HepG2 (cell line): ENCODE measurements at regions not wholly inside any gene's neighbourhood (a gene's known extent, or its start where the extent isn't known, plus 50 kb on each side); places are given as distances from the start of the nearest gene placed in this dataset.

ENCODE experiments used
- ATAC-seq: fragments of 200-7000 bp; cut with Tn5 transposase; 3 replicates; pipeline ENCODE4 v1.9.1; 2020; ENCODE audit warnings: mild to moderate bottlenecking, moderate library complexity
- BruUV-seq: library from RNA; stranded (reverse); fragments of 400-500 nt; replicated peaks from 2 replicates; lab custom pipeline; 2021; lab: Mats Ljungman, UMichigan
- CTCF ChIA-PET: fragments of 300-600 bp; formaldehyde crosslinking; extraction: SDS; loops from one replicate; lab custom pipeline; 2021; ENCODE audit warnings: low total read pairs, inconsistent platforms, low intra/inter-chr PET ratio; lab: Yijun Ruan, JAX
- POLR2A ChIA-PET: fragments of 350-600 bp; sonication (Branson Sonifier 250); formaldehyde crosslinking; loops from one replicate; lab custom pipeline; 2020; ENCODE audit warnings: antibody characterized with exemption, inconsistent platforms; lab: Yijun Ruan, JAX
- DNase-seq: peaks from one replicate; pipeline ENCODE4 v3.0.0-alpha.2; 2015; ENCODE audit warnings: low spot score
- FAIRE-seq: peaks from 3 replicates; lab custom pipeline; 2011; peaks lifted over from hg19 to GRCh38; lab: Jason Lieb, UNC
- H2AFZ ChIP-seq: one replicate; pipeline ENCODE4 v1.6.1; 2011; ENCODE audit warnings: low read length, inconsistent platforms
- H3K27ac ChIP-seq: fragments of 300-600 bp; 3 replicates; pipeline ENCODE4 v1.8.0; 2011; ENCODE audit warnings: mixed run types, mild to moderate bottlenecking, mixed read lengths, low read length, inconsistent platforms; ENCODE audit not compliant: insufficient read depth; ENCODE audit errors: extremely low read length
- H3K27me3 ChIP-seq, 2 experiments: fragments of 200-600 bp in 1 of 2; 2 replicates in 1 of 2; 3 replicates in 1 of 2; pipeline versions ENCODE4 v1.6.0 to v1.8.0; 2011; ENCODE audit warnings: low read length in 2 of 2, mild to moderate bottlenecking in 2 of 2, moderate library complexity in 2 of 2, inconsistent platforms in 1 of 2; ENCODE audit not compliant: insufficient read depth in 2 of 2, control insufficient read depth in 1 of 2
- H3K36me3 ChIP-seq, 2 experiments: fragments of 200-600 bp in 1 of 2; replicated peaks in 1 of 2; 2 replicates in 1 of 2; 3 replicates in 1 of 2; pipeline versions ENCODE4 v1.5.1 to v1.8.0; 2011; ENCODE audit warnings: low read length in 2 of 2, inconsistent platforms in 1 of 2; ENCODE audit not compliant: insufficient read depth in 2 of 2, control insufficient read depth in 1 of 2
- H3K4me1 ChIP-seq: 2 replicates; pipeline ENCODE4 v1.5.1; 2012; ENCODE audit warnings: low read length, inconsistent platforms; ENCODE audit not compliant: insufficient read depth
- H3K4me2 ChIP-seq: 2 replicates; pipeline ENCODE4 v1.6.0; 2011; ENCODE audit warnings: low read depth, low read length, inconsistent platforms
- H3K4me3 ChIP-seq, 3 experiments: fragments of 200-600 bp in 1 of 3; sonication (generic), shearing (Covaris generic) in 1 of 3; replicated peaks in 1 of 3; 2 replicates each; pipeline ENCODE4 v1.5.1; 2011 to 2016; ENCODE audit warnings: low read length in 3 of 3, inconsistent platforms in 2 of 3, low read depth in 2 of 3, mild to moderate bottlenecking in 2 of 3, control low read depth in 1 of 3, mixed read lengths in 1 of 3; ENCODE audit not compliant: insufficient read depth in 1 of 3
- H3K79me2 ChIP-seq: one replicate; pipeline ENCODE4 v1.6.1; 2011; ENCODE audit warnings: low read length, inconsistent platforms; ENCODE audit not compliant: insufficient read depth
- H3K9ac ChIP-seq: 2 replicates; pipeline ENCODE4 v1.6.0; 2011; ENCODE audit warnings: mild to moderate bottlenecking, low read depth, low read length, inconsistent platforms; ENCODE audit not compliant: insufficient read depth
- H3K9me3 ChIP-seq: 2 replicates; pipeline ENCODE4 v1.5.1; 2012; ENCODE audit warnings: mild to moderate bottlenecking, low read length
- H4K20me1 ChIP-seq: 2 replicates; pipeline ENCODE4 v1.6.0; 2011; ENCODE audit warnings: inconsistent platforms, mild to moderate bottlenecking, low read length, moderate library complexity; ENCODE audit not compliant: insufficient read depth
- CREB1 ChIP-seq, 2 experiments: fragments of 450-650 bp in 1 of 2; IDR thresholded peaks; 2 replicates each; pipeline ENCODE4 v1.6.1; 2016 to 2017; ENCODE audit warnings: control low read depth in 1 of 2, mild to moderate bottlenecking in 1 of 2, missing compliant biosample characterization in 1 of 2, missing genetic modification characterization in 1 of 2
- MLLT10 ChIP-seq: sonication (generic); formaldehyde crosslinking; IDR thresholded peaks from 2 replicates; pipeline ENCODE4 v1.4.0; 2020; ENCODE audit warnings: missing genetic modification reagents
- NFE2L2 ChIP-seq: fragments of 150-350 bp; IDR thresholded peaks from 2 replicates; pipeline ENCODE4 v1.6.1; 2014; ENCODE audit warnings: low read length
- PCBP2 ChIP-seq: fragments of 200-400 bp; formaldehyde crosslinking; optimal IDR thresholded peaks from 2 replicates; pipeline ENCODE3; 2018; ENCODE audit warnings: low read length, low read depth; ENCODE audit not compliant: poor library complexity, severe bottlenecking
- ZBTB20 ChIP-seq: sonication (generic); formaldehyde crosslinking; IDR thresholded peaks from 2 replicates; pipeline ENCODE4 v1.8.1; 2023; ENCODE audit warnings: missing genetic modification reagents, low read depth, mild to moderate bottlenecking, borderline replicate concordance
- ZBTB8A ChIP-seq: sonication (generic); formaldehyde crosslinking; IDR thresholded peaks from 2 replicates; pipeline ENCODE4 v1.4.0; 2020; ENCODE audit warnings: mild to moderate bottlenecking, low read depth, missing genetic modification reagents, borderline replicate concordance
- ZC3H13 ChIP-seq: sonication (generic); formaldehyde crosslinking; IDR thresholded peaks from 2 replicates; pipeline ENCODE4 v1.8.1; 2023; ENCODE audit warnings: mild to moderate bottlenecking, missing genetic modification reagents, moderate library complexity
- ZHX2 ChIP-seq, 2 experiments: sonication (generic) in 1 of 2; formaldehyde crosslinking in 1 of 2; IDR thresholded peaks; 2 replicates each; pipeline versions ENCODE4 v1.6.1 to v1.9.0; 2014 to 2022; ENCODE audit warnings: antibody characterized with exemption in 1 of 2, borderline replicate concordance in 1 of 2, inconsistent platforms in 1 of 2, low read depth in 1 of 2, missing genetic modification reagents in 1 of 2
- WGBS: methylation state at CpG from one replicate; pipeline ENCODE4 v1.1.6; 2017; ENCODE audit warnings: low lambda C conversion rate; 5-methylcytosine and 5-hydroxymethylcytosine counted together
- in situ Hi-C: cut with HindIII; loops from 2 replicates; pipeline ENCODE4 v1.10.0; 2017; ENCODE audit warnings: low pct_unique_long_range_greater_than_20kb; ENCODE audit not compliant: extremely low pct_ligation_motif_present
- intact Hi-C: fragments of 100-400 bp; cut with micrococcal nuclease; formaldehyde crosslinking; loops from one replicate; pipeline ENCODE4 v1.10.0; 2022; ENCODE audit not compliant: unreplicated experiment

DNA sequence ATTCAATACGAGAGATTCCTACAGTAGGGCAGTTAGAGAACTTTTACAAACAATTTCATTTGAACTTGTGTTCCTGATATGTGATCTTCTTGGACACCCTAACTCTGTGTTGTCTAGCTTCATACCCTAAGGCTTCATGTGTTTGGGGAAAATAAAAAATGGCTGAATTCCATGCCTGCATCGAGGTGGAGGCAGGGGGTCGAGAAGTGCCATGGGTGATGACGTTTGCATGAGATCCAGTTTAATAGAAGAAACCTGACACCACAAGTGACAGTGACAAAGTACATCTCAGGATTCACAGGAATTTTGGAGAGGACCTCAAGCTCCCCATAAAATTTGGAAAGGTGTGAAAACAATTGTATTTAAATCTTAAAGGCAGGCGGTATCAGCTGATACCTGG, 169.2 kb upstream of the NABP1 start:
- H3K4me3 ChIP-seq: no peak overlapping the region
- in situ Hi-C loops: loop anchor here (25.0 kb wide), 1 partner anchor 446 kb away; no protein-coding TSS in a partner anchor
- DNase-seq: no peak
- H3K27me3 ChIP-seq: no peaks in the 10 kb centered on the region
- POLR2A ChIA-PET: no interaction called here
- H3K4me1 ChIP-seq: no peaks in the 10 kb centered on the region
- no peak overlapping the region for H3K27ac ChIP-seq
- H2AFZ ChIP-seq: peak overlapping the region; percentile 62
- intact Hi-C loops: loop anchor here (10.0 kb wide), 1 partner anchor 134 kb away; no protein-coding TSS in a partner anchor
- no peak for ATAC-seq
- WGBS: 15% methylated on average over 5 of the region's 5 CpGs
- TF ChIP-seq CREB1 (IDR thresholded peaks at IDR 0.05): peak; percentile 18; the same call in 1 of the 2 replicates
- no peak for TF ChIP-seq CREB1 (CRISPR knock-in tag; IDR thresholded peaks at IDR 0.05)
- no peak for TF ChIP-seq ZC3H13 (CRISPR knock-in tag)
- TF ChIP-seq NFE2L2: no peak
- TF ChIP-seq ZBTB8A: no peak
- TF ChIP-seq ZBTB20 (CRISPR knock-in tag): no peak
- no peak for TF ChIP-seq MLLT10 (CRISPR knock-in tag)
- no peak for TF ChIP-seq ZHX2 (IDR thresholded peaks at IDR 0.05; ENCODE audit: low read depth)
- TF ChIP-seq ZHX2 (CRISPR knock-in tag; IDR thresholded peaks at IDR 0.05; ENCODE audit: borderline replicate concordance): no peak
- TF ChIP-seq PCBP2: no peak
- no peak overlapping the region for H3K4me2 ChIP-seq
- no TSS peak for BruUV-seq
- no peaks in the 10 kb centered on the region for H4K20me1 ChIP-seq
- H3K79me2 ChIP-seq: no peaks in the 10 kb centered on the region
- no peak overlapping the region for H3K9ac ChIP-seq
- FAIRE-seq: no peak
- H3K9me3 ChIP-seq: 0 out of 2 replicates have a peak, but pooled peaks cover 3% of the 10 kb centered on the region
- CTCF ChIA-PET: no interaction called here
- no peaks in the 10 kb centered on the region for H3K36me3 ChIP-seq
